ENCODE measurements at regions not wholly inside any gene's neighbourhood (a gene's known extent, or its start where the extent isn't known, plus 50 kb on each side); places are given as distances from the start of the nearest gene placed in this dataset.
"Not testable (repeated sequence)": the region's sequence is repeated elsewhere in the genome, so short reads cannot be mapped to it uniquely, and the experiment has no call there.

GRCh38 chr14:105889666-105890473 is 363.5 kb downstream of the TMEM121 start:
- Histone ChIP-seq H3K9me3 (replicated peaks in 1 of 11) (no peaks in the 10 kb centered on the region), H3K4me2 (no peak overlapping the region), H3K36me3 (no peaks in the 10 kb centered on the region), H3K27ac (no peak overlapping the region), H4K20me1 (no peaks in the 10 kb centered on the region), H3K4me1 (no peaks in the 10 kb centered on the region), H3K4me3 (no peak overlapping the region), H3K9ac (no peak overlapping the region), H3K27me3 (no peaks in the 10 kb centered on the region)
- no peak for TF ChIP-seq Cebpa-rat (IDR thresholded peaks at IDR 0.05)

DNA sequence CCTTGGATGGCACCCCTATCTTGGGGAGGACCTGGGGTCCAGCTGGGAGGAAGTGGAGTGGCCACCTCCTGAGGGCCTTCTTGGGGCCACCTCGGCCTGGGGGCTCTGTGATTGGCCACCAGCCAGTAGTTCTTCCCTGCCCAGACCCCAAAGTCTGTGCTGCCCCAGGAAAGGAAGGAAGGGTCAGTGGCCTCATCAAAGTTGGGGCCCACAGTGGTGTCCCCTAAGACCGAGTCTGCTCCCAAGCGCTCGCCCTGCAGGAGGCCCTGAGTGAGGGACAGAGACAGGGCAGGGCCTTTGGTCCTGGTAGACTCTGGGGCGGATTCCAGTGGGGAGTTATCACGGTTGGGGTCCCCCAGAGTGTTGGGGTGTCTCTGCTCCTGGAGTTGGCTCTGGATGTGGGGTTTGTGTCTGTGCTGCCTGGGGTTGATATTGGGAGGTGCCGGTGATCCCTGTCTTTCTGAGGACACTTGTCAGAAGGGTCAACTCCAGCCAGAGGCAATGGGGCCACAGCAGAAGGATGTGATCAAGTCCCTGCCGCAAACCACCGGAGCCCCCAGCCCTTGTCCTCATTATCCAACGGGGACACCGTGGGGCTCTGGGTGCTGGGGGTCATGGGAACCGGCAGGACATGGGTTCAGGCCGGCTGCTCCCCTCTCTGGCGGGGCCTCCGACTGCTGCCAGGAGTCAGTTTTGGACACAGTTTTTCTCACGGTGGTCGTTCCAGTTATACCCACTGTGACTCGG is 364.3 kb downstream of the TMEM121 start:
- no peaks in the 10 kb centered on the region for H3K27me3 ChIP-seq
- H3K4me3 ChIP-seq = no peak overlapping the region
- no peaks in the 10 kb centered on the region for H3K9me3 ChIP-seq (replicated peaks in 1 of 11)
- H3K4me2 ChIP-seq = no peak overlapping the region
- H3K36me3 ChIP-seq = no peaks in the 10 kb centered on the region
- no peak for TF ChIP-seq Cebpa-rat (IDR thresholded peaks at IDR 0.05)
- H3K27ac ChIP-seq = no peak overlapping the region
- no peaks in the 10 kb centered on the region for H4K20me1 ChIP-seq
- H3K4me1 ChIP-seq = no peaks in the 10 kb centered on the region
- no peak overlapping the region for H3K9ac ChIP-seq

GRCh38 chr14:105891221-105891602 is 364.8 kb downstream of the TMEM121 start:
- no peak for TF ChIP-seq Cebpa-rat (IDR thresholded peaks at IDR 0.05)
- no peak overlapping the region for H3K27ac ChIP-seq
- no peak overlapping the region for H3K9ac ChIP-seq
- H3K4me1 ChIP-seq = no peaks in the 10 kb centered on the region
- H3K4me2 ChIP-seq = no peak overlapping the region
- no peaks in the 10 kb centered on the region for H3K9me3 ChIP-seq (replicated peaks in 1 of 11)
- H3K36me3 ChIP-seq = no peaks in the 10 kb centered on the region
- no peak overlapping the region for H3K4me3 ChIP-seq
- H3K27me3 ChIP-seq = no peaks in the 10 kb centered on the region
- no peaks in the 10 kb centered on the region for H4K20me1 ChIP-seq

- Histone ChIP-seq H3K36me3 (no peaks in the 10 kb centered on the region), H3K9ac (no peak overlapping the region), H3K4me1 (no peaks in the 10 kb centered on the region), H3K9me3 (replicated peaks in 1 of 11) (no peaks in the 10 kb centered on the region), H3K27ac (no peak overlapping the region), H3K27me3 (no peaks in the 10 kb centered on the region), H4K20me1 (no peaks in the 10 kb centered on the region), H3K4me3 (no peak overlapping the region), H3K4me2 (no peak overlapping the region)
- TF ChIP-seq Cebpa-rat (IDR thresholded peaks at IDR 0.05) = no peak
Observed at GRCh38 chr14:105891631-105892452, 365.5 kb downstream of the TMEM121 start.

- not testable (repeated sequence) for H3K4me1 ChIP-seq; H4K20me1 ChIP-seq; H3K27me3 ChIP-seq; H3K9ac ChIP-seq; H3K9me3 ChIP-seq (replicated peaks in 1 of 11); H3K27ac ChIP-seq; H3K4me2 ChIP-seq; H3K4me3 ChIP-seq; H3K36me3 ChIP-seq
Observed at GRCh38 chr14:105892453-105893441, 366.4 kb downstream of the TMEM121 start.

DNA sequence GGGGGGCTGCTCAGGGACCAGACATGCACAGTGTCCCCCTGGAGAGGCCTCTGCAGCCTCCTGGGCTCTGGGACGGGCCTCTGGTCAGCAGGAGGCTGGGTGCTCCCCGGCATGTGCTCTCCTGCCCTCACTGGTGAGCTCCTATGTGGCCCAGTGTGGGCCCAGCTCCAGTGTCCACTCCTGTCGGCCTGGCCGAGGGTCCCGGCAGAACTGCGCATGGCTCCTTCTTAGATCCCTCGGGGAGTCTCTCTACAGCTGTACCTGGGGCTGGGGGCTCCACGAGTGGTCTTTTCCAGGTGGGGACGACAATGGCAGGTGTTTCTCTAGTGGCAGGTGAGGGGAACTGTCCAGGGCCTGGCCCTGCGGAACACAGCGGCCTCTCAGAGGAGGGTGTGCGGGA is 367.3 kb downstream of the TMEM121 start:
- not testable (repeated sequence) for H3K4me3 ChIP-seq; H3K4me1 ChIP-seq; H3K9ac ChIP-seq; H4K20me1 ChIP-seq; H3K27me3 ChIP-seq; H3K4me2 ChIP-seq; H3K36me3 ChIP-seq; H3K27ac ChIP-seq; H3K9me3 ChIP-seq (replicated peaks in 1 of 11)

- Histone ChIP-seq H3K9ac (no peak overlapping the region), H3K4me3 (no peak overlapping the region), H4K20me1 (no peaks in the 10 kb centered on the region), H3K36me3 (no peaks in the 10 kb centered on the region), H3K4me1 (no peaks in the 10 kb centered on the region), H3K9me3 (replicated peaks in 1 of 11) (no peaks in the 10 kb centered on the region), H3K27me3 (no peaks in the 10 kb centered on the region), H3K27ac (no peak overlapping the region), H3K4me2 (no peak overlapping the region)
- TF ChIP-seq Cebpa-rat (IDR thresholded peaks at IDR 0.05) = no peak
Observed at GRCh38 chr14:105894125-105894977, 368.0 kb downstream of the TMEM121 start.

All from BLaER1 treated with 17β-estradiol and CSF1 and Interleukin-3, amounts not matched to agents 10 nM and 100 nM (cell line).